Right lobe of liver (tissue), 4 donors: ENCODE measurements at regions not wholly inside any gene's neighbourhood (a gene's known extent, or its start where the extent isn't known, plus 50 kb on each side); places are given as distances from the start of the nearest gene placed in this dataset.

Source experiments
- POLR2A ChIP-seq: fragments of 450-650 bp; IDR thresholded peaks from one replicate; pipeline ENCODE4 v1.6.1; 2017; ENCODE audit warnings: antibody characterized with exemption, mild to moderate bottlenecking
- TF ChIP-seq, protein P1 (sequence below), 4 donors: fragments of 200-600 bp in 3 of 4; fragments of 450-650 bp in 1 of 4; IDR thresholded peaks; one replicate each; pipeline versions ENCODE4 v1.5.1 to v1.8.0; 2016 to 2022; ENCODE audit warnings: antibody characterized with exemption in 4 of 4, mild to moderate bottlenecking in 2 of 4
- donor health status: DM: no; HTN: no; CAD: no.
- donor health status: DM: no; HTN: no; CAD: no.
- donor health status: DM: no; HTN: yes; CAD: no.

DNA sequence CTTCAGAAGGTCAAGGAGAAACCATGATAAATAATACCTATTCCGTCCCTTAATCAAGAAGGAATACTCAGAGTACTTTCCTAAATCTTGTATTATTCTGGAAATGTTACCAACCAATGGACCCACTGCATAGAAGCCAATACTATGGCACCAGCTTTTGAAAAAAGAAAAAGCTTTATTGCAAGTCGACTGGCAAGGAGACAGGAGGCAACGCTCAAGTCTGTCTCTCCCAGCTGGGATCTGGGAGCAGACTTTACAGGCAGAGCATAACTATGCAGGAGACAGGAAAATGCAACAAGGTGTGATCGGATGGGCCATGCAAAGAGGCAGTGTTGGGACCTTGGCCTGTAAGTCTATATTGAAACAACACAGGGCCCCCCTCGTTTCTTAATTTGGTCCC lies 132.4 kb downstream of the CHD9NB start:
- TF ChIP-seq, protein P1, sequence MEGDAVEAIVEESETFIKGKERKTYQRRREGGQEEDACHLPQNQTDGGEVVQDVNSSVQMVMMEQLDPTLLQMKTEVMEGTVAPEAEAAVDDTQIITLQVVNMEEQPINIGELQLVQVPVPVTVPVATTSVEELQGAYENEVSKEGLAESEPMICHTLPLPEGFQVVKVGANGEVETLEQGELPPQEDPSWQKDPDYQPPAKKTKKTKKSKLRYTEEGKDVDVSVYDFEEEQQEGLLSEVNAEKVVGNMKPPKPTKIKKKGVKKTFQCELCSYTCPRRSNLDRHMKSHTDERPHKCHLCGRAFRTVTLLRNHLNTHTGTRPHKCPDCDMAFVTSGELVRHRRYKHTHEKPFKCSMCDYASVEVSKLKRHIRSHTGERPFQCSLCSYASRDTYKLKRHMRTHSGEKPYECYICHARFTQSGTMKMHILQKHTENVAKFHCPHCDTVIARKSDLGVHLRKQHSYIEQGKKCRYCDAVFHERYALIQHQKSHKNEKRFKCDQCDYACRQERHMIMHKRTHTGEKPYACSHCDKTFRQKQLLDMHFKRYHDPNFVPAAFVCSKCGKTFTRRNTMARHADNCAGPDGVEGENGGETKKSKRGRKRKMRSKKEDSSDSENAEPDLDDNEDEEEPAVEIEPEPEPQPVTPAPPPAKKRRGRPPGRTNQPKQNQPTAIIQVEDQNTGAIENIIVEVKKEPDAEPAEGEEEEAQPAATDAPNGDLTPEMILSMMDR (IDR thresholded peaks at IDR 0.05), result no peak
- TF ChIP-seq POLR2A, result no peak
